ENCODE measurements at regions not wholly inside any gene's neighbourhood (a gene's known extent, or its start where the extent isn't known, plus 50 kb on each side); places are given as distances from the start of the nearest gene placed in this dataset.
A peak's percentile ranks its signal among the peaks of the same experiment; 100 is the strongest.

DNA sequence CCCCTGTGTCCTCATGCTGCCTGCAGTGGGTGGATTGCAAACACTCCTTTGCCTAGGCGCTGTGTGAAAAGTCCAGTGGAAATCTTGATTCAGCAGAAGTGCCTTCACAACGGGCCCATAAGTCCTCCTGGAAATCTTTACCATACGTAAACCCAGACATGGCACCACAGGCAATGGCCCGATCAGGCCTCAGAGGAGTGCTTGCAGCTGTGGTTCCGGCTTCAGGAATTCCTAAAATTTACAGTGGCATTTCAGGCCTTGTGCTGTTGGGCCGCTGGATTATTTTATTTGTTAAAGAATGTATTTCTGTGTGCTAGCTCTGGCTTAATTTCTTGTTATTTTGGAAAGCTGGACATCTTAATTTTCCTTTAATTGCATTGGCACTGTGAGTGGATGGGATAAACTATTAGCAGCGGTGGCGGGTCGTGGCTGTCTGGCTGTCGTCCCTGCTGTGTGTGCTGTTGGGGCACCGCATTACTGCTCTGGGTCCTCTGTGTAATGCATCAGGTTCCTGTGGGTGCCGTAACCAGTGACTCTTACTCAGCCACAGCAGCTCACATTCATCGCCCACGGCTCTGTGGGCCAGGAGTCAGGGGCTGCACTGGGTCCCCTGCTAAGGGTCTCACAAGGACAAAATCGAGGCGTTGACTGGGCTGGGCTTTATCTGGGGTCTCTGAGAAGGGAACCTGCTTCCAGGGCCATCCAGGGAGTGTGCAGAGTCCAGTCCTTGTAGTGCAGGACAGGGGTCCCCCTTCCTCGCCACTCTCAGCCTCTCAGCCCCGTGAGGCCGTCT lies 73.1 kb downstream of the RTP5 start:
- DNase-seq (ENCODE audit: low read depth in 4 of 4, low spot score in 2 of 4): no peak

- DNase-seq (ENCODE audit: low read depth in 4 of 4, low spot score in 2 of 4): no peak
Measured at GRCh38 chr2:241943209-241943850, 73.8 kb downstream of the RTP5 start.

GRCh38 chr2:241943961-241944575 lies 74.5 kb downstream of the RTP5 start:
- no peak for DNase-seq (ENCODE audit: low read depth in 4 of 4, low spot score in 2 of 4)

DNA sequence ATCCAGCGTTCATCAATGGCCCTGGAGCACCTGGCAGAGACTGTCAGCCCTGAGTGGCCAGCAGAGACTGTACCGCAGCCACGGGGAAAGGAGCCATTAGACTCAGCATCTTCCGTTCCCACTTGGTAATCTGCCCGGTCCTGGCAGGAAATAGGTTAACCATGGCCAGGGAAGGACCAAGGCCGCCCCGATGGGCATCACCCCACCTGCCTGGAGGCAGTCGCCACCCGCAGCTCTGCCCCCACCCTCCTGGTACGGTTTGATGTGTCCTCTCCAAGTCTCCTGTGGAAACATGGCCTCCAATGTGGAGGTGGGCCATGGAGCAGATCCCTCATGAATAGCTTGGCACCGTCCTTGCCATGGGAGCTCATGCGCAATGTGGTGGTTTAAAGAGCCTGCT lies 75.3 kb downstream of the RTP5 start:
- no peak for DNase-seq (ENCODE audit: low read depth in 4 of 4, low spot score in 2 of 4)

DNA sequence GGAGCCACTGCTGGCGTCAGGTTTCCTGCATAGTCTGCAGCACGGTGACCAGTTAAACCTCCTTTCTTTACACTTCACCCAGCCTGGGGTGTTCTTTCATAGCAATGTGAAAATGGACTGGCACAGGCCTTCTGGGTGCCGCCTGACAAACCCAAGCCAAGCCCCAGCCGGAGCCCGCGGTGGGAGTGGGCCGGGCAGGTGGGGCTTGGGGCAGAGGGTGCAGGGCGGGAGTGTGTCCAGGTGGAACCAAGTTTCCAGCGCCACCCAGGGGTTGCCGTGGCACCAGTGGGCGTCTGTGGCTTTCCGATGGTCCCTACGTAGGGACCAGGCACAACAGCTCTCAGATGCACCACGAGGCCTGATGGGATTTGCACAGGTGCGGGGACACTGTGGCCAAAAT lies 75.8 kb downstream of the RTP5 start:
- DNase-seq (ENCODE audit: low read depth in 4 of 4, low spot score in 2 of 4): no peak

- no peak for DNase-seq (ENCODE audit: low read depth in 4 of 4, low spot score in 2 of 4)
Measured at GRCh38 chr2:241945803-241946202, 76.3 kb downstream of the RTP5 start.

DNA sequence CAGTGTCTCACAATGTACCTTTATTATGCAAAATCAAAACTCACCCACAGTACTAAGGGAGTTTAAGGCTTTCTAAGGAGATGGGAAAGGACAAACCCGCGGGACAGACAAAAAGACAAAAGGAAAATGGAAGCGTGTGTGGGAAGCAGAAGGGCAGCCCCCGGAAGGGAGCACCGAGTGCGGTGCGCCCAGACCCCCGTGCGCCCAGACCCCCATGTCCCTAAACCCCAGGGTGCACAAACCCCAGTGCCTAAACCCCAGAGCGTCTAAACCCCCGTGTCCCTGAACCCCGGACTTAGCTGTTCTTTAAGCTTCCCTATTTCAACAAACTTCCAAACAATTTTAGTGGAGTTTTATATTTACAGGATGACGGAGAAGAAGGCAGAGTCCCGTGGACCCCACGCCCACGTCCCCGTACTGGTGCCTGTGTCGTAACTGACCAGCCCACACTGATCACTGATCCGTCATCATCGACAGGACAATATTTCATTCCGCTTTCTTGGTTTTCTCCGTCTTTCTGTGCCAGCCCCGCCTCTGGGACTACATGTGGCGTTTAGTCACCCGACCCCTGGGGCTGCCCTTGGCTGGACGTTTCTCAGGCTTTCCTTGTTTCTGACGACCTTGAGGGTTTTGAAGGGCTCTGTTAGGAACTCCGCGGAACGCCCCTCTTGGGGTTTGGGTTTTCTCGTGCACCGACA lies 76.9 kb downstream of the RTP5 start:
- DNase-seq (ENCODE audit: low read depth in 4 of 4, low spot score in 2 of 4): no peak

DNA sequence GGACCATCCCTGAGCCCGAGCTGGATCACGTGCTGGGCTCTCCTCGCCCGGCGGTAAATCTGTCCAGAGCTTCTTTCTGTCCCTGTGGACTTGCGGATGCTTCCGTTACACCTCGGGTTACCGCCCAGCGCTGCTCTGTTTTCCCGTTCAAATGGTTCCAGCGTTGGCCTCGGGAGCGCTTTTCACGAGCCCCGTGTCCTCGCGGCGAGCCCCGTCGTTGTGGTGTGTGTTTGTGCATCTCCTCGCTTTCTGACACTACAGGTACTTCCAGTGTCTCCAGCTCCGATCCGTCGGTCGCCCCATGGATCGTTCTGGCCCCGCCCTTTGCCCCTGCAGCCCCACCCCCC lies 77.4 kb downstream of the RTP5 start:
- no peak for DNase-seq (ENCODE audit: low read depth in 4 of 4, low spot score in 2 of 4)

- DNase-seq (ENCODE audit: low read depth in 4 of 4, low spot score in 2 of 4): no peak
Measured at GRCh38 chr2:241947401-241947800, 77.9 kb downstream of the RTP5 start.

- DNase-seq (ENCODE audit: low read depth in 4 of 4, low spot score in 2 of 4): no peak
Measured at GRCh38 chr2:241947876-241948275, 78.3 kb downstream of the RTP5 start.

DNA sequence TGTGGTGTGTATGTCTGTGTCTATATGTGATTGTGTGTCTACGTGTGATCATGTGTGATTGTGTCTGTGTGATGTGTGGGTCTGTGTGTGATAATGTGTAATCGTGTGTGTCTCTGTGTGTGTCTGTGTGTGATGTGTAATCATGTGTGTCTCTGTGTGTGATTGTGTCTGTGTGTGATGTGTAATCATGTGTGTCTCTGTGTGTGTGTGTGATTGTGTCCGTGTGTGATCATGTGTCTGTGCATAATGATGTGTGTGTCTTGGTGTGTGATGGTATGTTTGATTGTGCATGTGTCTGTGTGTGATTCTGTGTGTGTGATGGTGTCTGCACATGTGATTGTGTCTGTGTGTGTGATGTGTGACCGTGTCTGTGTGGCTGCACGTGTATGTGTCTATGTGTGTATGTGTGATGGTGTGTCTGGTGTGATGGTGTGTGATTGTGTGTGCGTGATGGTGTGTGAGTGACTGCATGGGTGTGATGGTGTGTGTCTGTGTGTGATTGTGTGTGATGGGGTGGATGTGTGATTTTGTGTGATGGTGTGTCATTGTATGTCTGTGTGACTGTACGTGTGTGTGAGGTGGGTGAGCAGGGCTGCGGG lies 78.9 kb downstream of the RTP5 start:
- DNase-seq (ENCODE audit: low read depth in 4 of 4, low spot score in 2 of 4): no peak

GRCh38 chr2:241948901-241949735 lies 79.6 kb downstream of the RTP5 start:
- DNase-seq (ENCODE audit: low read depth in 4 of 4, low spot score in 2 of 4): no peak

- DNase-seq (ENCODE audit: low read depth in 4 of 4, low spot score in 2 of 4): no peak
Measured at GRCh38 chr2:241949736-241950412, 80.3 kb downstream of the RTP5 start.

DNA sequence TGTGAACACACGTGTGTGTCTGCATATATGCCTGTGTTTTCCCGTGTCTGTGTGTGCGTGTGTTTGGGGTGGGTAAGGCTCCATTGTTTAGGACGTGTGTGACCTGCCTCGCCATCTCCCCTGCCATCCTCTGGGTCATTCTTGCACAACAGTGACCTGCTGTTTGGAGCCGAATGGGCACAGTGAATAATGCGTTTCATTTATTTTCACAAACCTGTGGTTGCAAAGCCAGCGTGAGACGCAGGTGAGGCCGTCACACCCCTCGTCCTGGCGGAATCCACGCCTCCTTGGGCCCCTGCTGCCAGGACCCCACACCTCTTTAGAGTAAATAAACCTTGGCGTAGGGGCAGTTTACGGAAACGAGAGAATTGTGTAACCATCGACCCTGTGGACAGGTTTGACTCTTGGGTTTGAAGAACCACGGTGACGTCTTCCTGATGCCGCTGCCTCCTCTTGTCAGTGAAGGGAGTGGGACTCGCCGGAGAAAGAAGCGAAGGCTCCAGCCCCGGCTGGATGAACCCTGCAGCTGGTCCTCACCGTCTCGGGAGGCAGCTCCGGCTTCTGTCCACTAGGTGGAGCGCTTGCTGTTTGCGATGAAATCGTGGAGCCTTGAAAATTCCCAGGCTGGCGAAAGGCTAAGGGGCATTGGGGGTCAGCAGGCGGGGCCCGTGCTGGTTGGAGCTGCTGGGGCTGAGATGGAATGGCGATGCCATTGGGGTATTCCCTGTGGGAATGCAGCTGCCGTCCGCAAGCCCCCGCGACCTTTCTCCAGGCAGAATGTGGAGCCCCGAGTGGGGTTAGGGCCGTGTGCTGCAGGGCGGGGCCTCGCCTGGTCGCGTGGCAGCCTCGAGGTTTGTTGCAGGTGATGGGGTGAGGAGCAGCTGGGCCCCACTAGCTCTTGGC lies 81.1 kb downstream of the RTP5 start:
- DNase-seq (ENCODE audit: low read depth in 4 of 4, low spot score in 2 of 4): peak in 3 of 4 donors; percentile 39 to 69 (median 58)

DNA sequence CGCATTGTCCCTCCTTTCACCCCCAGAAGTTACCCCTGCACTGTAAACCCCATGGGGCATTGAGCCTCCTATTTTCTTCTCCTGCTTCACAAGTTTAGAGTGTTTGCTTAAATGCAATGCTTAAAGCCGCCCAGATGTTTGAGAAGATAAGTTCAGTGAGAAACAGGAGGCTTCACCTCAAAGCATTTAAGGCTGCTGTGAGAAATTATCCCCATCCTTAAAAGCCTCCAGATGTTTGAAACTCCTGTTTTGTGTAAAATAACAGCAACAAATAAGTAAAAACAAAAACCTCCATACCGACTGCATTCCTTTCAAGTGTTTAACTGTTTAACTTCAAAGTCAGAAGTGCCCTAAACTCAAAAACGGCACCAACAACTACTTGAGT lies 81.8 kb downstream of the RTP5 start:
- no peak for DNase-seq (ENCODE audit: low read depth in 4 of 4, low spot score in 2 of 4)

DNA sequence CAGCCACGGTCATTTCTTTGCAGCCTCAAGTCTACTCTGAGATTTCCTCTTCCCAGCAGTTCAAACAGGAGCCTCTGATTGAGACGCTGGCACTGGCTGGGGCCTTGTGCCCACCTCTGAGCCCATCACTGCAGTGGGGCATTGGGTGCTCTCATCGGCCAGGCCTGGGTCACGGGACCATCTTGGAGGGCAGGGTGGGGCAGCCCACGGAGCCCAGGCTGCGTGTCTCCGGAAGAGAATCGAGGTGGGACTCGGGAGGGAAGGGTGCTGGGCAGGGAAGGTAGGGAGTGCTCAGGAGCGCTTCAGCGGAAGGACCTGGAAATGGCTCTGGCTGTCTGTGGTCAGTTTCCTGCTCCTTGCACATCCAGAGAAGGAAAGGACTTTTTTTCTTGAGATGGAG lies 82.4 kb downstream of the RTP5 start:
- no peak for DNase-seq (ENCODE audit: low read depth in 4 of 4, low spot score in 2 of 4)

DNA sequence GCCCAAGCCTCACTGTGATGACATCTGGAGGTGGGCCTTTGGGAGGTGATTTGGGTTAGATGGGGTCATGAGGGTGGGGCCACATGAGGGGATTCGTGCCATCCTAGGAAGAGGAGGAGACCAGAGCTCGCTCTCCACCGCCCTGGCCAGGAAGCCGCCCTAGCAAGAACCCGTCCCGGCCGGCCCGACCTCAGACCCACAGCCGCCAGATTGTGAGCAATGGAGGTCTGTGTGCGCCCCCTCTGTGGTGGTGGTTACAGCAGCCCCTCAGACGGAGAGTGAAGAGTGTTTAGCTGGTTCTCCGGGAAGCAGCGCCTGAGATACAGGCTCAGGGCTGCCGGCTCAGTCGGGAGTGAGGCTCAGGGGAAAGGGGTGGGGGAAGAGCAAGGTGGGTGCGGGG lies 83.3 kb downstream of the RTP5 start:
- DNase-seq (ENCODE audit: low read depth in 4 of 4, low spot score in 2 of 4): no peak

GRCh38 chr2:241953324-241953928 lies 83.9 kb downstream of the RTP5 start:
- no peak for DNase-seq (ENCODE audit: low read depth in 4 of 4, low spot score in 2 of 4)
